ENCODE measurements at regions not wholly inside any gene's neighbourhood (a gene's known extent, or its start where the extent isn't known, plus 50 kb on each side); places are given as distances from the start of the nearest gene placed in this dataset.

GRCh38 chr3:104411757-104412156 is 955.0 kb upstream of the ALCAM start:
- TF ChIP-seq CTCF (IDR thresholded peaks at IDR 0.05) (no peak), POLR2A (IDR thresholded peaks at IDR 0.05) (no peak)

Measured in sigmoid colon (tissue), 3 donors.